ENCODE measurements at regions not wholly inside any gene's neighbourhood (a gene's known extent, or its start where the extent isn't known, plus 50 kb on each side); places are given as distances from the start of the nearest gene placed in this dataset.
A peak's percentile ranks its signal among the peaks of the same experiment; 100 is the strongest.

DNA sequence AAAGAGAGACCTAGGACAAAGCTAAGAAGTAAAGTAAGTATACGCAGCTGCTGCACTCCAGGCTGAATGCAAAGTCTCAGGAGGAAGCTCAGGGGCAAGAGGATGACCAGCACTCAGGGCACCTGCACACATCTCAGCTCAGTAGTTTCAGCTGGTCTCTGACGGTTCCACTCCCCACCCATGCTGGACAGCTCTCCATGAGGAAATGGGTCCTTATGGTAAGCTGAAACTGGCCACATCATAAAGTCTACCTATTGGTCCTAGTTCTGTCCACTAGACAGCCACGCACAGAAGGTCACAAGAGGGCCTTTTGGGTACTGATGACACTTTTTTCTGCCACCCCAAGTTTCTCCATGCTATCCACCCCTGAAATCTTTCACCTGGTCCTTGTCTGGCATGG lies 215.3 kb downstream of the TTC32 start:
- Histone ChIP-seq H3K4me1 (ENCODE audit: control insufficient read depth, insufficient read depth, low read length) (no peaks in the 10 kb centered on the region), H3K9me3 (ENCODE audit: control insufficient read depth, low read depth, low read length) (no peaks in the 10 kb centered on the region), H3K4me3 (ENCODE audit: low read length) (no peak overlapping the region), H3K27ac (ENCODE audit: low read length) (no peak overlapping the region), H3K27me3 (ENCODE audit: control insufficient read depth, insufficient read depth, low read length) (no peaks in the 10 kb centered on the region), H3K36me3 (ENCODE audit: control insufficient read depth, insufficient read depth, low read length) (no peaks in the 10 kb centered on the region)
- WGBS (ENCODE audit: insufficient coverage, low lambda C conversion rate) = no CpG with 5 or more reads among the region's 3 CpGs
- DNase-seq = no peak

GRCh38 chr2:19685731-19686130 lies 216.1 kb downstream of the TTC32 start:
- no peaks in the 10 kb centered on the region for H3K4me1 ChIP-seq (ENCODE audit: control insufficient read depth, insufficient read depth, low read length)
- H3K36me3 ChIP-seq (ENCODE audit: control insufficient read depth, insufficient read depth, low read length) = no peaks in the 10 kb centered on the region
- no peak overlapping the region for H3K27ac ChIP-seq (ENCODE audit: low read length)
- no peaks in the 10 kb centered on the region for H3K27me3 ChIP-seq (ENCODE audit: control insufficient read depth, insufficient read depth, low read length)
- no CpG with 5 or more reads among the region's 1 CpG for WGBS (ENCODE audit: insufficient coverage, low lambda C conversion rate)
- H3K4me3 ChIP-seq (ENCODE audit: low read length) = no peak overlapping the region
- no peak for DNase-seq
- H3K9me3 ChIP-seq (ENCODE audit: control insufficient read depth, low read depth, low read length) = no peaks in the 10 kb centered on the region

DNA sequence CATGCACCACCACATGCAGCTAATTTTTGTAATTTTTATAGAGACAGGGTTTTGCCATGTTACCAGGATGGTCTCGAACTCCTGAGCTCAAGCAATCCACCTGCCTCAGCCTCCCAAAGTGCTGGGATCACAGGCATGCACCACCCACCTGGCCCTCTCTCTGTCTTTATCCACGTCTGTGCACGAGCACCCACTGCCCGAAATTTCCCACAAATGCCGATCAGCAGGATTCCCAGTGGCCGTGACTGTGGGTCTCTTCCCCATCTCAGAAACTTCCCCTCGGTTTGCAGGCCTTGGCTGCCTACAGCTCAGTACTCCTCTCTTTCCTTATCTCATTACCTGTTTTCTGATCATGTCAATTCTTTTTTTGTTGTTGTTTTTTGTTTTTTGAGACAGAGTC lies 217.3 kb downstream of the TTC32 start:
- no peaks in the 10 kb centered on the region for H3K36me3 ChIP-seq (ENCODE audit: control insufficient read depth, insufficient read depth, low read length)
- no peaks in the 10 kb centered on the region for H3K4me1 ChIP-seq (ENCODE audit: control insufficient read depth, insufficient read depth, low read length)
- WGBS (ENCODE audit: insufficient coverage, low lambda C conversion rate) = 88% methylated on average over 5 of the region's 7 CpGs
- no peaks in the 10 kb centered on the region for H3K27me3 ChIP-seq (ENCODE audit: control insufficient read depth, insufficient read depth, low read length)
- H3K4me3 ChIP-seq (ENCODE audit: low read length) = no peak overlapping the region
- H3K27ac ChIP-seq (ENCODE audit: low read length) = no peak overlapping the region
- no peak for DNase-seq
- no peaks in the 10 kb centered on the region for H3K9me3 ChIP-seq (ENCODE audit: control insufficient read depth, low read depth, low read length)

DNA sequence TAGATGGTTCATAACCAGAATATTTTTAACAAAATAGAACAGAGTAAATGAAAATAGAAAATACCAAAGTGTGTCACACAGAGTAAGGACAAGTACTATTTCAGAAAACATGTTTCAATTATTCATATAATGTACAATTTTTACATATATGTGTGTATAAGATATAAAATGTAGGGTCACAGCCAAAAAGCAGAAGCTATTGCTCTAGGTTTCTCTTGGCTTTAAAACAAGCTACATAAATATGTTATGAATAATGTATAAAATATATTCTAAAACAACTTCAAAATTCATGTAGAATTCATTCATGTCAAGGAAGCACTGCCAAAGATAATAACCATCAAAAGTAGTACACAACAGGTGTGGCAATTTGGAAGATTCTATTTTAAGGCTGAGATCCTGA lies 218.2 kb downstream of the TTC32 start:
- DNase-seq = no peak
- H3K27me3 ChIP-seq (ENCODE audit: control insufficient read depth, insufficient read depth, low read length) = no peaks in the 10 kb centered on the region
- no peaks in the 10 kb centered on the region for H3K4me1 ChIP-seq (ENCODE audit: control insufficient read depth, insufficient read depth, low read length)
- no peak overlapping the region for H3K4me3 ChIP-seq (ENCODE audit: low read length)
- no peaks in the 10 kb centered on the region for H3K9me3 ChIP-seq (ENCODE audit: control insufficient read depth, low read depth, low read length)
- no peaks in the 10 kb centered on the region for H3K36me3 ChIP-seq (ENCODE audit: control insufficient read depth, insufficient read depth, low read length)
- H3K27ac ChIP-seq (ENCODE audit: low read length) = no peak overlapping the region

- WGBS (ENCODE audit: insufficient coverage, low lambda C conversion rate) = 100% methylated on average over 1 of the region's 1 CpG
- Histone ChIP-seq H3K4me1 (ENCODE audit: control insufficient read depth, insufficient read depth, low read length) (no peaks in the 10 kb centered on the region), H3K27me3 (ENCODE audit: control insufficient read depth, insufficient read depth, low read length) (no peaks in the 10 kb centered on the region), H3K36me3 (ENCODE audit: control insufficient read depth, insufficient read depth, low read length) (no peaks in the 10 kb centered on the region), H3K4me3 (ENCODE audit: low read length) (no peak overlapping the region), H3K9me3 (ENCODE audit: control insufficient read depth, low read depth, low read length) (no peaks in the 10 kb centered on the region), H3K27ac (ENCODE audit: low read length) (no peak overlapping the region)
- DNase-seq = peak in 1 of 2 donors; percentile 11
These were observed 219.3 kb downstream of the TTC32 start for GRCh38 chr2:19682493-19682892.

- Histone ChIP-seq H3K27me3 (ENCODE audit: control insufficient read depth, insufficient read depth, low read length) (peaks cover 6% of the 10 kb centered on the region), H3K27ac (ENCODE audit: low read length) (no peak overlapping the region), H3K4me1 (ENCODE audit: control insufficient read depth, insufficient read depth, low read length) (no peaks in the 10 kb centered on the region), H3K4me3 (ENCODE audit: low read length) (no peak overlapping the region), H3K9me3 (ENCODE audit: control insufficient read depth, low read depth, low read length) (no peaks in the 10 kb centered on the region), H3K36me3 (ENCODE audit: control insufficient read depth, insufficient read depth, low read length) (no peaks in the 10 kb centered on the region)
- DNase-seq = no peak
- no CpG with 5 or more reads among the region's 17 CpGs for WGBS (ENCODE audit: insufficient coverage, low lambda C conversion rate)
These were observed 223.8 kb downstream of the TTC32 start for GRCh38 chr2:19677825-19678518.

DNA sequence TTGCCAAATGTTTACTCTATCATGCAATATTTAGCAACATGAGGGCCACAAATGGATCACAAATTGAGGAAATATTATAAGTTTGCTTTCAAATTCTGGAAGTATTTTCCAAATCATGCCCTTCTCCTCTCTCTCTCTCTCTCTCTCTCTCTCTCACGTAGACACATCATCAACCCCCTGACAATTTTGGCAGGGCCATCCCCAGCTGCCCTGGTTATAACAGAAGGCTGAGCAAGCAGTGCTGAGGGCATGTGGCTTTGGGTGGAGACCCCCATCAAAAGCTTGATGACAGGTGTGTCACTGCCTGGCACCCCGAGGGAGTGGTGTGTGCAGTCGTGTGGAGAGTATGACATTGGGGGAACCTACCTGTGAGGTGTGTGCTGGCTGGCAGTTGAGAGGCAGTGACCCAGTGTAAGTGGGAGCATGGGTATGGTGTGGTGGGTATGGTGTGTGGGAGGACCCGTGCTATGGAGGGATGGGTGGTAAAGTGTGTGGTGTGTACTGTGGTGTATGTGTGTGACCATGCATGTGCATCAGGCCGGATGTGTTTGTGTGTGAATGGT lies 224.5 kb downstream of the TTC32 start:
- peaks cover 6% of the 10 kb centered on the region for H3K27me3 ChIP-seq (ENCODE audit: control insufficient read depth, insufficient read depth, low read length)
- H3K27ac ChIP-seq (ENCODE audit: low read length) = no peak overlapping the region
- 90% methylated on average over 2 of the region's 5 CpGs for WGBS (ENCODE audit: insufficient coverage, low lambda C conversion rate)

DNA sequence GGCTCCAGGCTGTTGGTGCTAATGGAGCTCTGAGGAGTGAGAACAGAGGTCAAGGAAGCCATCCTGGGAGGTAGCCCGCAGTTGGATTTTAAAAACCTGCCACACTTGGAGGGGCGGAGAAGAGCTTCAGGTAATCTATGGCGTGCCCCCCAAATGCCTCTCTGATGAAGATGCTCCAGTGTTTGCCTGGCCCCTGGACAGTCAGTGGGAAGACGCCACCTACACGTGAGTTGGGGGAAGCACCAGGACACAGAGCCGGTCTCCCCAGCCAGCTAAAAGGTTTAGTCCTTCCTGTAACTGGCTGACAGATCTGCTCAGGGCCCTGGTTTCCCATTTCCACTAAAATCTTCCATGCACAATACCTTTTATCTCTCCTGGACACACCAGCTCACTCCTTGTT lies 225.0 kb downstream of the TTC32 start:
- Histone ChIP-seq H3K9me3 (ENCODE audit: control insufficient read depth, low read depth, low read length) (no peaks in the 10 kb centered on the region), H3K27me3 (ENCODE audit: control insufficient read depth, insufficient read depth, low read length) (peaks cover 6% of the 10 kb centered on the region), H3K36me3 (ENCODE audit: control insufficient read depth, insufficient read depth, low read length) (no peaks in the 10 kb centered on the region), H3K27ac (ENCODE audit: low read length) (no peak overlapping the region), H3K4me1 (ENCODE audit: control insufficient read depth, insufficient read depth, low read length) (no peaks in the 10 kb centered on the region), H3K4me3 (ENCODE audit: low read length) (no peak overlapping the region)
- no peak for DNase-seq
- WGBS (ENCODE audit: insufficient coverage, low lambda C conversion rate) = no CpG with 5 or more reads among the region's 6 CpGs

More for the DNA sequence above, 224.5 kb downstream of the TTC32 start:
- H3K36me3 ChIP-seq (ENCODE audit: control insufficient read depth, insufficient read depth, low read length) = no peaks in the 10 kb centered on the region
- no peak overlapping the region for H3K4me3 ChIP-seq (ENCODE audit: low read length)
- no peaks in the 10 kb centered on the region for H3K9me3 ChIP-seq (ENCODE audit: control insufficient read depth, low read depth, low read length)
- no peaks in the 10 kb centered on the region for H3K4me1 ChIP-seq (ENCODE audit: control insufficient read depth, insufficient read depth, low read length)
- DNase-seq = no peak

- H3K27ac ChIP-seq (ENCODE audit: low read length) = no peak overlapping the region
- H3K9me3 ChIP-seq (ENCODE audit: control insufficient read depth, low read depth, low read length) = no peaks in the 10 kb centered on the region
- WGBS (ENCODE audit: insufficient coverage, low lambda C conversion rate) = 94% methylated on average over 3 of the region's 13 CpGs
- no peaks in the 10 kb centered on the region for H3K4me1 ChIP-seq (ENCODE audit: control insufficient read depth, insufficient read depth, low read length)
- H3K27me3 ChIP-seq (ENCODE audit: control insufficient read depth, insufficient read depth, low read length) = peaks cover 6% of the 10 kb centered on the region
- H3K4me3 ChIP-seq (ENCODE audit: low read length) = no peak overlapping the region
- no peaks in the 10 kb centered on the region for H3K36me3 ChIP-seq (ENCODE audit: control insufficient read depth, insufficient read depth, low read length)
- no peak for DNase-seq
These were observed 225.8 kb downstream of the TTC32 start for GRCh38 chr2:19675856-19676460.

GRCh38 chr2:19675003-19675629 lies 226.7 kb downstream of the TTC32 start:
- H3K27me3 ChIP-seq (ENCODE audit: control insufficient read depth, insufficient read depth, low read length) = peaks cover 6% of the 10 kb centered on the region

More at GRCh38 chr2:19675003-19675629, 226.7 kb downstream of the TTC32 start:
- no peaks in the 10 kb centered on the region for H3K4me1 ChIP-seq (ENCODE audit: control insufficient read depth, insufficient read depth, low read length)
- no peak overlapping the region for H3K27ac ChIP-seq (ENCODE audit: low read length)
- no peak for DNase-seq
- WGBS (ENCODE audit: insufficient coverage, low lambda C conversion rate) = no CpG with 5 or more reads among the region's 13 CpGs
- H3K36me3 ChIP-seq (ENCODE audit: control insufficient read depth, insufficient read depth, low read length) = no peaks in the 10 kb centered on the region
- no peak overlapping the region for H3K4me3 ChIP-seq (ENCODE audit: low read length)
- H3K9me3 ChIP-seq (ENCODE audit: control insufficient read depth, low read depth, low read length) = no peaks in the 10 kb centered on the region
